ENCODE measurements at regions not wholly inside any gene's neighbourhood (a gene's known extent, or its start where the extent isn't known, plus 50 kb on each side); places are given as distances from the start of the nearest gene placed in this dataset.

- peak; percentile 21 for DNase-seq (ENCODE audit: low read depth)
- CTCF ChIA-PET: no interaction called here
- Histone ChIP-seq H3K36me3 (ENCODE audit: control insufficient read depth, insufficient read depth, low read length) (no peaks in the 10 kb centered on the region), H3K4me3 (ENCODE audit: low read depth, low read length) (no peak overlapping the region), H3K27me3 (ENCODE audit: control insufficient read depth, insufficient read depth, low read length) (no peaks in the 10 kb centered on the region)
- POLR2A ChIA-PET: no interaction called here
- TF ChIP-seq, protein P1, sequence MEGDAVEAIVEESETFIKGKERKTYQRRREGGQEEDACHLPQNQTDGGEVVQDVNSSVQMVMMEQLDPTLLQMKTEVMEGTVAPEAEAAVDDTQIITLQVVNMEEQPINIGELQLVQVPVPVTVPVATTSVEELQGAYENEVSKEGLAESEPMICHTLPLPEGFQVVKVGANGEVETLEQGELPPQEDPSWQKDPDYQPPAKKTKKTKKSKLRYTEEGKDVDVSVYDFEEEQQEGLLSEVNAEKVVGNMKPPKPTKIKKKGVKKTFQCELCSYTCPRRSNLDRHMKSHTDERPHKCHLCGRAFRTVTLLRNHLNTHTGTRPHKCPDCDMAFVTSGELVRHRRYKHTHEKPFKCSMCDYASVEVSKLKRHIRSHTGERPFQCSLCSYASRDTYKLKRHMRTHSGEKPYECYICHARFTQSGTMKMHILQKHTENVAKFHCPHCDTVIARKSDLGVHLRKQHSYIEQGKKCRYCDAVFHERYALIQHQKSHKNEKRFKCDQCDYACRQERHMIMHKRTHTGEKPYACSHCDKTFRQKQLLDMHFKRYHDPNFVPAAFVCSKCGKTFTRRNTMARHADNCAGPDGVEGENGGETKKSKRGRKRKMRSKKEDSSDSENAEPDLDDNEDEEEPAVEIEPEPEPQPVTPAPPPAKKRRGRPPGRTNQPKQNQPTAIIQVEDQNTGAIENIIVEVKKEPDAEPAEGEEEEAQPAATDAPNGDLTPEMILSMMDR (IDR thresholded peaks at IDR 0.05; ENCODE audit: insufficient read depth, low read depth, low read length): no peak
Measured at GRCh38 chr4:176404621-176405020, 84.9 kb downstream of the SPCS3 start.

GRCh38 chr4:176406297-176406696 lies 86.5 kb downstream of the SPCS3 start:
- CTCF ChIA-PET: interaction anchor here (0.6 to 0.8 kb wide), 2 partner anchors 12 to 153 kb away, joined by 3 read pairs; no protein-coding TSS in a partner anchor
- Histone ChIP-seq H3K4me3 (ENCODE audit: low read depth, low read length) (no peak overlapping the region), H3K27me3 (ENCODE audit: control insufficient read depth, insufficient read depth, low read length) (no peaks in the 10 kb centered on the region), H3K36me3 (ENCODE audit: control insufficient read depth, insufficient read depth, low read length) (no peaks in the 10 kb centered on the region)
- no peak for DNase-seq (ENCODE audit: low read depth)
- POLR2A ChIA-PET: no interaction called here
- TF ChIP-seq, protein P1 (IDR thresholded peaks at IDR 0.05; ENCODE audit: insufficient read depth, low read depth, low read length): no peak

DNA sequence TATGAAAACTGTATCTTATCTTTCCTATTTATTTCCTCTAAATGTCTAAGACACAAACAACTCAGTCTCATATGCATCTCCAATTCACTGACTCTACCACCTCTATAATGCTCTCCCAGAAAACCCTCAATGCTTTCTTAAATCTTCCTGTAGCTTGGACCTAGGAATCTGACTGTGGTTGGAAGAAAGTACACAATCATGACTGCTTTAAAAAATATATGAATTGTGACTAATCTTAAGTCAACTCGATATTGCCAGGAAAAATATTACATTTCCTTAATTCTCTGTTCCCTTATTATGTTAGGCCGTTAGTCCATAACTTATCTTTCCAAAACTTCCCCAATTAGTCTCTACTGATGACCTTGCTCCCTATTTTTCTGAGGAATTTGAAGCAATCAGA lies 87.0 kb downstream of the SPCS3 start:
- H3K27me3 ChIP-seq (ENCODE audit: control insufficient read depth, insufficient read depth, low read length): no peaks in the 10 kb centered on the region
- TF ChIP-seq, protein P1 (IDR thresholded peaks at IDR 0.05; ENCODE audit: insufficient read depth, low read depth, low read length): no peak
- no peaks in the 10 kb centered on the region for H3K36me3 ChIP-seq (ENCODE audit: control insufficient read depth, insufficient read depth, low read length)
- no peak for DNase-seq (ENCODE audit: low read depth)
- CTCF ChIA-PET: interaction anchor here (0.8 kb wide), 1 partner anchor 12 kb away, joined by 3 read pairs; no protein-coding TSS in a partner anchor
- POLR2A ChIA-PET: no interaction called here
- no peak overlapping the region for H3K4me3 ChIP-seq (ENCODE audit: low read depth, low read length)

DNA sequence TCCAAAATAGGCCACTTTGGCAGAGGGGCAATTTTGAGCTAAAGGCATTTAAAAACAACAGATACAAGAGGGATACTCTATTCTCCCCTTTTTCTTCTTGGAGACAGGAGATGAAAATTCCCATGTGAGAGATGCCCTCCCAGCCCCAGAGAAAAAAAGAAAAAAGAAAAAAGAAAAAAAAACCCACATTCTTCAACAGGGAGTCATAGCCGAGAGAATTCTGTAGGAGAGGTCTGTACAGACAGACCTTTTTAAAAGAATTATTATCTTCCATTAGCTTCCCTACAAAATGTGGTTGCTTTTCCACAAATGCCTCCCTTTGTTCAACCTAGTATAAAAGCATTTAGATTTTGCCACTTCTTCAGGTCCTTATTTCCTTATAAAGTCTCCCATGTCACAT lies 89.9 kb downstream of the SPCS3 start:
- Histone ChIP-seq H3K4me3 (ENCODE audit: low read depth, low read length) (no peak overlapping the region), H3K36me3 (ENCODE audit: control insufficient read depth, insufficient read depth, low read length) (no peaks in the 10 kb centered on the region), H3K27me3 (ENCODE audit: control insufficient read depth, insufficient read depth, low read length) (no peaks in the 10 kb centered on the region)
- ChIA-PET CTCF (interaction anchor here (0.6 to 1.1 kb wide), 3 partner anchors 9 to 23 kb away, joined by 3 read pairs; no protein-coding TSS in a partner anchor), POLR2A (no interaction called here)
- TF ChIP-seq, protein P1 (IDR thresholded peaks at IDR 0.05; ENCODE audit: insufficient read depth, low read depth, low read length): no peak
- DNase-seq (ENCODE audit: low read depth): no peak

DNA sequence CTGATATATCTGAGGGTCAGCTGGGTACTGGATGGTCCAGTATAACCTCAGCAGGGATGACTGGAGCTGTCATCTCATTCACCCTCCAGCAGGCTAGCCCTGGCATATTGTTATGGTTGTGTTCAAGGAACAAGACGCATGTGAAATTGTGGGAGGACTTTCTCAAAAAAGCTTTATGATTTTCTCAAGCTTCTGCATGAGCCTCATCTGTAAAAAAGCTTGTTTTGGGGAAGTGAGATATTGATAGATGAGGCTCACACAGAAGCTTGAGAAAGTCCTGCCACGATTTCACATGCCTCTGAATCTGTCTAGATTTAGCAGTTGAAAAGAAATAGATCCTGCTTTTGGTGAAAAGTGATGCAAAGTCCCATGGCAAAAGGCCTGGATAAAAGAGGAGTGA lies 93.4 kb downstream of the SPCS3 start:
- H3K27me3 ChIP-seq (ENCODE audit: control insufficient read depth, insufficient read depth, low read length): no peaks in the 10 kb centered on the region
- ChIA-PET POLR2A (no interaction called here), CTCF (no interaction called here)
- H3K36me3 ChIP-seq (ENCODE audit: control insufficient read depth, insufficient read depth, low read length): no peaks in the 10 kb centered on the region
- no peak overlapping the region for H3K4me3 ChIP-seq (ENCODE audit: low read depth, low read length)
- DNase-seq (ENCODE audit: low read depth): no peak
- TF ChIP-seq, protein P1 (IDR thresholded peaks at IDR 0.05; ENCODE audit: insufficient read depth, low read depth, low read length): no peak
